ENCODE measurements at regions not wholly inside any gene's neighbourhood (a gene's known extent, or its start where the extent isn't known, plus 50 kb on each side); places are given as distances from the start of the nearest gene placed in this dataset.

DNA sequence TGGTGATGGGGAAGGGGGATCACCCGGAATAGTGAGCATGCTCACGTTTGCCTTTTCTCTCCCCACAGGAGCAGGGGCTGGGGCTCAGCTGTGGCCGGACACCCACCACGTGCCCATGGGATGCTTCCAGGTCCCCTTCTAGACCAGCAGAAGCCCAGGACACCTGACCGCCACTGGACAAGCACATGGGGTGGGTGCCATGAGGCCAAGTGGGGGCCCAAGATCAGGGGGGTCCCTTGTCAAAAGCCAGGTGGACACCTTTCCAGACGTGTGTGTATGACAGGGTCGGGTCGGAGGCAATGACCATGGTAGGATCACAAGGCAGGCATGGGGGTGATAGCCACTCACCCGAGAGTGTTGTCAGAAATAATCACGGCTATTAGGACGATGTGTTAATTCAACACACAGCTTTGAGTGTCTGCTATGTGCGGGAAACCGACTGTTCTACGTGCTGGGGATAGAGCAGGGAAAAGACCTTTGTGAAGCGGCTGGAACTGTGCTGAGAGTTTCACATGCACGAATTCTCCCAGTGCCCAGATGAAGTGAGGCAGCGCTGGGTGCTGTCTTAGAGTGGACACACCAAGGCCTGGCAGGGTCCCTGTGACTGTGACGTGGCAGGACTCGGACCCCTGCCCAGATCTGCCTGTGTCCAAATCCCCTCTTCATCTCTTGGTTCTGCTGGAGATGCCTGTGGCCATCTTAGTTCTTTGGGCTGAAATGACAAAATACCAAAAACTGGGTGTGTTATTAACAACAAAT lies 244.7 kb downstream of the NDUFA10 start:
- H3K9me3 Mint-ChIP-seq = peaks cover 41% of the 10 kb centered on the region
- H3K27me3 Mint-ChIP-seq (ENCODE audit: insufficient read depth) = peaks cover 4% of the 10 kb centered on the region
- no peak for DNase-seq
- H3K4me1 Mint-ChIP-seq (ENCODE audit: low read depth) = no peaks in the 10 kb centered on the region
- no peaks in the 10 kb centered on the region for H3K36me3 Mint-ChIP-seq (ENCODE audit: low read depth)
- H3K4me3 Mint-ChIP-seq = no peak overlapping the region
- H3K27ac Mint-ChIP-seq = no peak overlapping the region
- no peak for TF ChIP-seq CTCF (IDR thresholded peaks at IDR 0.05)

GRCh38 chr2:239779584-239779983 lies 245.6 kb downstream of the NDUFA10 start:
- TF ChIP-seq CTCF (IDR thresholded peaks at IDR 0.05) = no peak
- no peaks in the 10 kb centered on the region for H3K4me1 Mint-ChIP-seq (ENCODE audit: low read depth)
- H3K27me3 Mint-ChIP-seq (ENCODE audit: insufficient read depth) = peaks cover 8% of the 10 kb centered on the region
- no peak overlapping the region for H3K27ac Mint-ChIP-seq
- H3K4me3 Mint-ChIP-seq = no peak overlapping the region
- H3K36me3 Mint-ChIP-seq (ENCODE audit: low read depth) = no peaks in the 10 kb centered on the region
- DNase-seq = no peak
- H3K9me3 Mint-ChIP-seq = peaks cover 42% of the 10 kb centered on the region

GRCh38 chr2:239778861-239779558 lies 246.1 kb downstream of the NDUFA10 start:
- H3K27ac Mint-ChIP-seq = no peak overlapping the region
- no peak for TF ChIP-seq CTCF (IDR thresholded peaks at IDR 0.05)
- H3K9me3 Mint-ChIP-seq = peaks cover 48% of the 10 kb centered on the region
- peaks cover 8% of the 10 kb centered on the region for H3K27me3 Mint-ChIP-seq (ENCODE audit: insufficient read depth)
- H3K4me3 Mint-ChIP-seq = no peak overlapping the region
- no peak for DNase-seq
- no peaks in the 10 kb centered on the region for H3K36me3 Mint-ChIP-seq (ENCODE audit: low read depth)
- H3K4me1 Mint-ChIP-seq (ENCODE audit: low read depth) = no peaks in the 10 kb centered on the region

DNA sequence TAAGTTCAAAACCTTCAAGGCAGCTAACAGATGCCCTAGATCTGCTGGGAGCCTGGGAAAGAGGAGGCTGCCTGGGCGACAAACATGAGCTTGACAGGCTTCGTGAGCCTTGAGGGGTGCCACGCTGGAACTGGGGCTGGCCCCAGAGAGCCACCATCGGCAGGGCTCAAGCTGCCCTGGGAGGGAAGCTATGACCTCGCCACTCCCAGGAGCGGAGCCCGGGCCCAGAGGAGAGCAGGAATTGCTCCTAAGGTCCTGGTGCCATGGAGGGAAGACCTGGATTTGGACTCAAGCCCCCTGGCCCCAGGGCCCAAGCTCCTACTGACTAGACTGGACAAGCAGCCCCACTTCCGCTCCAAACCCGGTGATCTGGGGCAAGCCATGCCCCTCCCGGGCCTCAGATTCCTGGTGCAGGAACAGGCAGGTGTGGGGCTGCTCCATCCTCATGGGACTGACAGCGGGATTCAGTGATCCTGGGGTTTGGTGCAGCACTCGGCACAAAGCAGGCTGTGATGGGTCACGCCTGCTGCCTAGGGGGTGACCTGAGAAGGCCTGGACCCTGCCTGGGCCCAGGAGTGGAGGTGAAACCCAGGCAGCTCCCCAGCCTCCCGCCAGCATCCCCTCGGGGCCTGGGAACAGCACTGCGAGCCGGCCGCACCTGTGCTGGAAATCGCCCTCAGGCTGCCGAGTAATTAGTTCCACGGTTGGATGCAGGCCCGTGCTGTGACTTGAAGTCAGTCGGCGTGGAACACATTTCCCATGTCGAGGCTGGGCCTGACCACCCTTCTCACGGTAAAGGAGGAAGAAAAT lies 246.9 kb downstream of the NDUFA10 start:
- peaks cover 7% of the 10 kb centered on the region for H3K27me3 Mint-ChIP-seq (ENCODE audit: insufficient read depth)
- DNase-seq = no peak

More for the DNA sequence above, 246.9 kb downstream of the NDUFA10 start:
- no peaks in the 10 kb centered on the region for H3K36me3 Mint-ChIP-seq (ENCODE audit: low read depth)
- H3K9me3 Mint-ChIP-seq = peaks cover 53% of the 10 kb centered on the region
- no peaks in the 10 kb centered on the region for H3K4me1 Mint-ChIP-seq (ENCODE audit: low read depth)
- no peak for TF ChIP-seq CTCF (IDR thresholded peaks at IDR 0.05)
- H3K4me3 Mint-ChIP-seq = no peak overlapping the region
- H3K27ac Mint-ChIP-seq = no peak overlapping the region

All from HFFc6 (cell line).